PC-3 (cell line): ENCODE measurements at regions not wholly inside any gene's neighbourhood (a gene's known extent, or its start where the extent isn't known, plus 50 kb on each side); places are given as distances from the start of the nearest gene placed in this dataset.

Experiments
- CTCF ChIP-seq: fragments of 300-600 bp; sonication (generic); conservative IDR thresholded peaks from 2 replicates; pipeline ENCODE4 v1.5.1; 2017; ENCODE audit warnings: antibody characterized with exemption, low read depth, mild to moderate bottlenecking, low read length
- EZH2 ChIP-seq: fragments of 300-600 bp; sonication (generic); IDR thresholded peaks from one replicate; pipeline ENCODE4 v1.6.1; 2017; ENCODE audit warnings: antibody characterized with exemption, mild to moderate bottlenecking, low read length; ENCODE audit not compliant: unreplicated experiment

DNA sequence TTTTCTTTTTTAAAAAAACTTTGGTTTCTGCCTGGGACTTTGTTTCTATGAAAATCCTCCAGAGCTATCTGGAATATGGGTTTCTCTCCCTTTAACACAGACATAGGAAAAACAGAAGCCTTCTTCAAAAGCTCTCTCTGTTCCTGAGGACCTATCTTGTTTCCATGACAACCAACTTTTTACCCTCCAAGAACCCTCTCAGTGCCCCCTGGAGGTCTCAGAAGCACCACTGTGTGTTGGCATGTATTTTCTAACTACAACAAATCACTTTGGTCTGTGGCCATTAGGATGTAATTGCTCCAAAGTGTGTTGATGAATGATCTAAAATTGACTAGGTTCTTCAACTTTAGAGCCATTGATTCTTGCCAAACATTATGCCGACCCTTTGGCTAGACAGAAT, 1331.6 kb downstream of the ADGRL3 start:
- TF ChIP-seq CTCF (peak; percentile 14; the same call in 1 of the 2 replicates), EZH2 (no peak)
